KMS-11 (cell line): ENCODE measurements at regions not wholly inside any gene's neighbourhood (a gene's known extent, or its start where the extent isn't known, plus 50 kb on each side); places are given as distances from the start of the nearest gene placed in this dataset.

Experiments
- H2AFZ ChIP-seq: fragments of 200-600 bp; sonication (generic); 2 replicates; pipeline ENCODE4 v1.6.1; 2016; ENCODE audit warnings: antibody characterized with exemption, mixed run types, low read depth
- H3K27ac ChIP-seq: fragments of 200-600 bp; sonication (generic); 2 replicates; pipeline ENCODE4 v1.6.1; 2016; ENCODE audit warnings: mild to moderate bottlenecking, mixed run types
- H3K27me3 ChIP-seq: fragments of 200-600 bp; sonication (generic); 2 replicates; pipeline ENCODE4 v1.6.1; 2017; ENCODE audit warnings: mild to moderate bottlenecking, low read depth, mixed run types, moderate library complexity; ENCODE audit not compliant: insufficient read depth
- H3K36me3 ChIP-seq: fragments of 200-600 bp; sonication (generic); 2 replicates; pipeline ENCODE4 v1.6.1; 2017; ENCODE audit warnings: mild to moderate bottlenecking, mixed run types; ENCODE audit not compliant: insufficient read depth
- H3K4me1 ChIP-seq: fragments of 200-600 bp; sonication (generic); 2 replicates; pipeline ENCODE4 v1.6.1; 2016; ENCODE audit warnings: mild to moderate bottlenecking, low read depth, mixed run types; ENCODE audit not compliant: poor library complexity, severe bottlenecking
- H3K4me2 ChIP-seq: fragments of 200-600 bp; sonication (generic); 2 replicates; pipeline ENCODE4 v1.7.0; 2016; ENCODE audit warnings: mild to moderate bottlenecking, mixed run types
- H3K4me3 ChIP-seq: fragments of 200-600 bp; sonication (generic); IDR thresholded peaks from 2 replicates; pipeline ENCODE4 v1.6.1; 2017; ENCODE audit warnings: low read depth, low read length, mixed read lengths; ENCODE audit not compliant: insufficient read depth
- H3K79me2 ChIP-seq: fragments of 200-600 bp; sonication (generic); 2 replicates; pipeline ENCODE4 v1.6.1; 2016; ENCODE audit warnings: low read depth, mixed run types; ENCODE audit not compliant: insufficient read depth
- H3K9ac ChIP-seq: fragments of 200-600 bp; sonication (generic); 2 replicates; pipeline ENCODE4 v1.6.1; 2016; ENCODE audit warnings: mild to moderate bottlenecking, mixed run types
- H4K20me1 ChIP-seq: fragments of 200-600 bp; sonication (generic); 2 replicates; pipeline ENCODE4 v1.6.1; 2016; ENCODE audit warnings: mild to moderate bottlenecking, mixed run types; ENCODE audit not compliant: insufficient read depth
- CTCF ChIP-seq: fragments of 200-600 bp; sonication (generic); conservative IDR thresholded peaks from 2 replicates; pipeline ENCODE4 v1.6.1; 2017; ENCODE audit warnings: low read depth, mild to moderate bottlenecking, antibody characterized with exemption, low read length, moderate library complexity, mixed read lengths

GRCh38 chr10:63986536-63986935 lies 465.3 kb downstream of the REEP3 start:
- no peaks in the 10 kb centered on the region for H3K4me1 ChIP-seq
- no peak overlapping the region for H3K27ac ChIP-seq
- no peaks in the 10 kb centered on the region for H3K36me3 ChIP-seq
- no peaks in the 10 kb centered on the region for H3K79me2 ChIP-seq
- TF ChIP-seq CTCF = no peak
- no peak overlapping the region for H3K4me3 ChIP-seq
- H3K4me2 ChIP-seq = no peak overlapping the region
- H2AFZ ChIP-seq = no peak overlapping the region
- no peaks in the 10 kb centered on the region for H3K27me3 ChIP-seq
- H4K20me1 ChIP-seq = no peaks in the 10 kb centered on the region
- H3K9ac ChIP-seq = no peak overlapping the region

- no peak overlapping the region for H3K27ac ChIP-seq
- H3K79me2 ChIP-seq = no peaks in the 10 kb centered on the region
- TF ChIP-seq CTCF = peak; percentile 56
- H3K4me3 ChIP-seq = no peak overlapping the region
- H3K9ac ChIP-seq = no peak overlapping the region
- H3K36me3 ChIP-seq = no peaks in the 10 kb centered on the region
- H3K4me2 ChIP-seq = no peak overlapping the region
- H3K4me1 ChIP-seq = no peaks in the 10 kb centered on the region
- H2AFZ ChIP-seq = no peak overlapping the region
- no peaks in the 10 kb centered on the region for H3K27me3 ChIP-seq
- H4K20me1 ChIP-seq = no peaks in the 10 kb centered on the region
These were observed 466.0 kb downstream of the REEP3 start for GRCh38 chr10:63987212-63987611.

DNA sequence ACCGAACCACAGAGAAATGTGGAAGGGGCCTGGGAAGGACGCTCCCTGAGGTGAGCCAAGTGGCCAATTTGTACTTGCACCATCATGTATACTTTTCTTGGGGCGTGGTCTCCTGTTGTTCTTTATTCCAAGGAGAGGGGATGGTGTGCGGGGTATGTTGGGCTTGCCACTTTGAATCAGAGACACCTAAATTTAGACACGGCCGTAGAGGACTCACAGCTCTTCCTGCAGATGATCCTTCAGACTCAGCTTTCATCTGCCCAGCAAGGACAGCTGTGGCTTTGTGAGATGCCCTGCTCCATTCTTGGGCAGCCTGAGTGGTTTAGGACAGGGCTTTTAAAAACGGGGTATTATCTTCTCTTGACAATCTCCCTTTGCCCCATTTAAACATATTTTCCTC lies 473.2 kb downstream of the REEP3 start:
- TF ChIP-seq CTCF = no peak

DNA sequence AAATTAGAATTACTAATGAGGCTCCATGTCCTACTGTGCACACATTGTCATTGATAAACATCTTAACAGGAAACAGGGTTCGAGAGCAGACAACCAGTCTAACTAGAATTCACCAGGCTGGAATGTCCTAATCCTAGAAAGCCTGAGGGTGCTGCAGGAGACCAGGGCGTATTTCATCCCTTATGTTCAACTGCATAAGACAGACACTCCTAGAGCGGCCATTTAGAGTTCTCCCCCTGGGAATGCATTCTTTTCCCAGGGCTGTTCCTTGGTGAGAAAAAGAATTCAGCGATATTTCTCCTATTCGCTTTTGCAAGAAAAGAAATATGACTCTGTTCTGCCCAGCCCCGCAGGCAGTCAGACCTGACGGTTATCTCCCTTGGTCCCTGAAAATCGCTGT lies 486.0 kb downstream of the REEP3 start:
- Histone ChIP-seq H2AFZ (no peak overlapping the region), H3K4me3 (no peak overlapping the region), H3K27ac (no peak overlapping the region), H3K79me2 (no peaks in the 10 kb centered on the region), H3K27me3 (no peaks in the 10 kb centered on the region), H3K4me1 (no peaks in the 10 kb centered on the region), H3K36me3 (no peaks in the 10 kb centered on the region), H4K20me1 (no peaks in the 10 kb centered on the region), H3K9ac (no peak overlapping the region), H3K4me2 (no peak overlapping the region)
- no peak for TF ChIP-seq CTCF

More for the DNA sequence above, 473.2 kb downstream of the REEP3 start:
- no peaks in the 10 kb centered on the region for H3K36me3 ChIP-seq
- H4K20me1 ChIP-seq = no peaks in the 10 kb centered on the region
- H3K27me3 ChIP-seq = no peaks in the 10 kb centered on the region
- H3K4me1 ChIP-seq = no peaks in the 10 kb centered on the region
- H3K4me3 ChIP-seq = no peak overlapping the region
- H3K9ac ChIP-seq = no peak overlapping the region
- H2AFZ ChIP-seq = no peak overlapping the region
- no peaks in the 10 kb centered on the region for H3K79me2 ChIP-seq
- no peak overlapping the region for H3K27ac ChIP-seq
- H3K4me2 ChIP-seq = no peak overlapping the region
